ENCODE measurements at regions not wholly inside any gene's neighbourhood (a gene's known extent, or its start where the extent isn't known, plus 50 kb on each side); places are given as distances from the start of the nearest gene placed in this dataset.

DNA sequence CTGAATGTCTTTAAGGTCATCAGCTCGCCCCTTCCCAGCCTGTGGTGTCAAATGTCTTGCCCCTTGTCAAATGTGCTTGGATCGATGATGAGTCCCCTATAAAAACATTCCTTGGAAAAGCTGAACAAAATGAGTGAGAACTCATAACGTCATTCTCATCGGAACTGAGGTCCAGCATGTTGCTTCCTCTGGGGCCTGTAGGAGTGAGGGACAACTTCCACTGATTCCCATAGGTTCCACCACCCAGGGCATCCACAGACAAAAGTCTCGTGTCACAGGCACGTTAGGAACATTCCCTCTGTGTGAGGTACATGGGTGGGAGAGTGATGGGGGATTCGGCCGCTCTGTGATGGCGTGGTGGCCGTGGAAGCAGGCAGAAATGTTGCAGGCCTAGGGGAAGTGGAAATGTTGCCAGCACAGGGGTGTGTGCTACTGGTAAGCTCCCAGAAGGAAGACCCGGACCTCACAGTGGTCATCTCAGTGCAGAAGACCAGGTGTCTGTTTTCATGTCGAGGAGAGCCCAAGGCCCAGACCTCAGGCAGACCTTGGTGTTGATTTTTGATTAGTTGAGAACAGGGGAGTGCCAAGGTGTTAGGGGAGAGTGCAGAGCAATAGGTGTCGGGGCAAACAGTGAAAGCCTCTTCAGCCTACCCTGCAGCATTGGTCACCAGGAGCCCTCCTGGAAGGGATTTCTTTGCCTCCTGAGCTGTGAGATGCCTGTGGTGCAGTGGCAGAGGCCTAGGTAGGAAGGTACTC, 96.8 kb downstream of the SNRPN start:
- H3K9me3 ChIP-seq: peaks cover 77% of the 10 kb centered on the region
- Mint-ChIP-seq H3K9me3 (ENCODE audit: unreplicated experiment) (peaks cover 66% of the 10 kb centered on the region), H3K36me3 (ENCODE audit: insufficient read depth, unreplicated experiment) (peaks cover 91% of the 10 kb centered on the region), H3K27ac (ENCODE audit: unreplicated experiment) (no peak overlapping the region), H3K4me3 (ENCODE audit: unreplicated experiment) (no peak overlapping the region), H3K4me1 (ENCODE audit: low read depth, unreplicated experiment) (no peaks in the 10 kb centered on the region), H3K27me3 (ENCODE audit: insufficient read depth, unreplicated experiment) (no peaks in the 10 kb centered on the region)
- intact Hi-C loops (cut with micrococcal nuclease; ENCODE audit: unreplicated experiment): no loop called here
- H3K36me3 ChIP-seq (ENCODE audit: control insufficient read depth, insufficient read depth, low read length): peaks cover 12% of the 10 kb centered on the region
- TF ChIP-seq, protein P1, sequence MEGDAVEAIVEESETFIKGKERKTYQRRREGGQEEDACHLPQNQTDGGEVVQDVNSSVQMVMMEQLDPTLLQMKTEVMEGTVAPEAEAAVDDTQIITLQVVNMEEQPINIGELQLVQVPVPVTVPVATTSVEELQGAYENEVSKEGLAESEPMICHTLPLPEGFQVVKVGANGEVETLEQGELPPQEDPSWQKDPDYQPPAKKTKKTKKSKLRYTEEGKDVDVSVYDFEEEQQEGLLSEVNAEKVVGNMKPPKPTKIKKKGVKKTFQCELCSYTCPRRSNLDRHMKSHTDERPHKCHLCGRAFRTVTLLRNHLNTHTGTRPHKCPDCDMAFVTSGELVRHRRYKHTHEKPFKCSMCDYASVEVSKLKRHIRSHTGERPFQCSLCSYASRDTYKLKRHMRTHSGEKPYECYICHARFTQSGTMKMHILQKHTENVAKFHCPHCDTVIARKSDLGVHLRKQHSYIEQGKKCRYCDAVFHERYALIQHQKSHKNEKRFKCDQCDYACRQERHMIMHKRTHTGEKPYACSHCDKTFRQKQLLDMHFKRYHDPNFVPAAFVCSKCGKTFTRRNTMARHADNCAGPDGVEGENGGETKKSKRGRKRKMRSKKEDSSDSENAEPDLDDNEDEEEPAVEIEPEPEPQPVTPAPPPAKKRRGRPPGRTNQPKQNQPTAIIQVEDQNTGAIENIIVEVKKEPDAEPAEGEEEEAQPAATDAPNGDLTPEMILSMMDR (IDR thresholded peaks at IDR 0.05; ENCODE audit: insufficient read depth in 1 of 2, low read depth in 1 of 2, low read length in 1 of 2, severe bottlenecking in 1 of 2, unreplicated experiment in 1 of 2): no peak
- no peaks in the 10 kb centered on the region for H3K4me1 ChIP-seq
- H3K27me3 ChIP-seq (replicated peaks; ENCODE audit: control insufficient read depth, insufficient read depth, low read length): no peaks in the 10 kb centered on the region
- POLR2A ChIA-PET: no interaction called here
- no peak for DNase-seq
- CTCF ChIA-PET: no interaction called here
- no TSS peak for BruUV-seq (replicated peaks)
- no peak overlapping the region for H3K4me3 ChIP-seq (ENCODE audit: low read depth, low read length)

DNA sequence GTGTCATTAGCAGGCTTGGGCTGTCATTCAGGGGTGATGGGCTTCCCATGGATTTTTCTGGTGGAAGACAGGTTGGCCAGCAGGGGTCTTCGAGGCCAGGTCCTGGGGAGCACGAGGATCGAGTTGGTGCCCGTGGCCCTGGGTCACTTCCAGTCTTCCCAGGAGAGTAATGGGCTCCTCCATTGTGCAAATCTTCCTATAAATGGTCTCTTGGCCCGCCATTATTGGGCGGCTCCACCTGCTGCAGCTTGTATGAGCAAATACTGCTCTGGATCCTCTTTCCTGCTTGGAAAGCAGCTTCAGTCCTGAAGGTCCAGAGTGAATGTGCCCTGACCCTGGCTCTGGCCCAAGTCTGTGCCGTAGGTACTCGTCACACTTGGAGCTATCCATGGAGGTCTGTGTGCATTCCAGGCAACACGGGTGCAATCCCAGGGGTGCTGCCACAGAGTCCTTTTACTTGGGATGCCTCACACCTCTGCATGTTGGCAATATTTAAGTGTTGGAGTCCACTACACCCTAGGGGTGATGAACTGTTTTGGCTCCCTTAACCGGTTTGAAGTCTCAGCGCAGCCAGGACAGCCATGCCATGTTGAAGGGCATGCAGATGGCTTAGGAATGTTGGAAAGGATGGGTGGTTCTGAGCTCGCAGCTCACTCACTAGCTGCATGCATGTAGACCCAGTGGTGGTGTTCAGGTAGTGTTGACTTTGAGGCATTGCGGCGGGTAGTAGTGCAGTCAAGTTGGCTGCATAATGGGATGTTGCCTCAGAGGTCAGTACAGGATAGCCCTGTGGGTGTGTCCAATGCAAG, 97.6 kb downstream of the SNRPN start:
- no peak overlapping the region for H3K27ac Mint-ChIP-seq (ENCODE audit: unreplicated experiment)
- H3K36me3 ChIP-seq (ENCODE audit: control insufficient read depth, insufficient read depth, low read length): peaks cover 11% of the 10 kb centered on the region
- ChIA-PET POLR2A (no interaction called here), CTCF (no interaction called here)
- TF ChIP-seq, protein P1 (IDR thresholded peaks at IDR 0.05; ENCODE audit: insufficient read depth in 1 of 2, low read depth in 1 of 2, low read length in 1 of 2, severe bottlenecking in 1 of 2, unreplicated experiment in 1 of 2): no peak
- H3K4me1 Mint-ChIP-seq (ENCODE audit: low read depth, unreplicated experiment): no peaks in the 10 kb centered on the region
- H3K36me3 Mint-ChIP-seq (ENCODE audit: insufficient read depth, unreplicated experiment): peaks cover 91% of the 10 kb centered on the region
- intact Hi-C loops (cut with micrococcal nuclease; ENCODE audit: unreplicated experiment): no loop called here
- no peaks in the 10 kb centered on the region for H3K27me3 Mint-ChIP-seq (ENCODE audit: insufficient read depth, unreplicated experiment)
- no peak for DNase-seq
- H3K4me3 Mint-ChIP-seq (ENCODE audit: unreplicated experiment): no peak overlapping the region
- H3K4me1 ChIP-seq: no peaks in the 10 kb centered on the region
- H3K27me3 ChIP-seq (replicated peaks; ENCODE audit: control insufficient read depth, insufficient read depth, low read length): no peaks in the 10 kb centered on the region
- no peak overlapping the region for H3K4me3 ChIP-seq (ENCODE audit: low read depth, low read length)
- H3K9me3 ChIP-seq: peaks cover 80% of the 10 kb centered on the region
- BruUV-seq (replicated peaks): no TSS peak
- peaks cover 66% of the 10 kb centered on the region for H3K9me3 Mint-ChIP-seq (ENCODE audit: unreplicated experiment)

DNA sequence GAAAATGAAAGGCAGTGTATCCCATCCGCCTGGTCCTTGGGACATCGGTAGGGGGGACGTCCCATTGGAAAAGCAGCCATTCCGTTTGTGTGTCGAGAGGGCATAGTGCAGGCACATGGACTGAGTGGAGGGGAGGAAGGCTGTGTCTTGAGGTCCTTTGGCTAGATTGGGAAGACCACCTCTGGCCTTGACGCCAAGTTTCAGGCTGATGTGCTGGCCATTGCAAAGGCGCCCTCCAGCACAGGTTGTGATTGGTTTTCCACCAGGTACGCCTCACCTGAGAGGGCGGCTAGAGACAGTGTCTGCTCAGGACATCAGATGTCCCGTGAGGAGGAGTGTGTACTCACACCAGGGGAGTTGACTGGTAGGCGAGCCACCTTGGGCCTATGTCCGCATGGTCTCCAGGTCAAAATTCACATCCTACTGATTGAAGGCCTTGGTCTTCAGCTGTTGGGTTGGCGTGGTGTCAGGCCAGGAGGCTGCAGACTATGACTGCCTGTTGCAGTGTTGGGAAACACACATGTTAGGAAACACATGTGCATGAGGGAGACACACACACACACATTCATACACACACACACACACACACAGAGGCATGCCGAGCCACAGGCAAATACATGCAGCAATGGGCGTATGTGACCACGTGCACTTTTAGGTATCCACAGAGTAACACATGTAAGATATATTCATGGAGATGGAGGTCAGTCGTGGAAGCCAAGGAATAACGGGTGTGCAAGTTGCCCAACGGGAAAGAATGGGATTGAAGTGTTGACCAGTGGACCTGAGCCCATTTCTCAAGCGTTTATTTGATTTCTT, 98.4 kb downstream of the SNRPN start:
- peaks cover 91% of the 10 kb centered on the region for H3K36me3 Mint-ChIP-seq (ENCODE audit: insufficient read depth, unreplicated experiment)
- H3K9me3 Mint-ChIP-seq (ENCODE audit: unreplicated experiment): peaks cover 66% of the 10 kb centered on the region

More for the DNA sequence above, 98.4 kb downstream of the SNRPN start:
- Histone ChIP-seq H3K36me3 (ENCODE audit: control insufficient read depth, insufficient read depth, low read length) (peaks cover 11% of the 10 kb centered on the region), H3K4me1 (no peaks in the 10 kb centered on the region), H3K4me3 (ENCODE audit: low read depth, low read length) (no peak overlapping the region), H3K27me3 (replicated peaks; ENCODE audit: control insufficient read depth, insufficient read depth, low read length) (no peaks in the 10 kb centered on the region), H3K9me3 (peaks cover 81% of the 10 kb centered on the region)
- POLR2A ChIA-PET: no interaction called here
- Mint-ChIP-seq H3K4me1 (ENCODE audit: low read depth, unreplicated experiment) (no peaks in the 10 kb centered on the region), H3K27me3 (ENCODE audit: insufficient read depth, unreplicated experiment) (no peaks in the 10 kb centered on the region), H3K27ac (ENCODE audit: unreplicated experiment) (no peak overlapping the region), H3K4me3 (ENCODE audit: unreplicated experiment) (no peak overlapping the region)
- no TSS peak for BruUV-seq (replicated peaks)
- CTCF ChIA-PET: no interaction called here
- intact Hi-C loops (cut with micrococcal nuclease; ENCODE audit: unreplicated experiment): no loop called here
- DNase-seq: no peak
- TF ChIP-seq, protein P1 (IDR thresholded peaks at IDR 0.05; ENCODE audit: insufficient read depth in 1 of 2, low read depth in 1 of 2, low read length in 1 of 2, severe bottlenecking in 1 of 2, unreplicated experiment in 1 of 2): no peak
